ENCODE measurements at regions not wholly inside any gene's neighbourhood (a gene's known extent, or its start where the extent isn't known, plus 50 kb on each side); places are given as distances from the start of the nearest gene placed in this dataset.
"Not testable (repeated sequence)": the region's sequence is repeated elsewhere in the genome, so short reads cannot be mapped to it uniquely, and the experiment has no call there.

- H3K9me3 ChIP-seq (ENCODE audit: control insufficient read depth in 4 of 4, low read length in 3 of 4); H3K4me3 ChIP-seq (ENCODE audit: low read depth in 1 of 3, low read length in 3 of 3); H3K27ac ChIP-seq (ENCODE audit: low read depth in 1 of 2, low read length in 2 of 2); H3K27me3 ChIP-seq (ENCODE audit: control insufficient read depth in 4 of 4, insufficient read depth in 4 of 4, low read length in 3 of 4); H3K4me1 ChIP-seq (ENCODE audit: control insufficient read depth in 4 of 4, insufficient read depth in 4 of 4, low read length in 3 of 4); H3K36me3 ChIP-seq (ENCODE audit: control insufficient read depth in 4 of 4, insufficient read depth in 3 of 4, low read depth in 1 of 4, low read length in 3 of 4); H3K9ac ChIP-seq (ENCODE audit: low read depth in 1 of 2, low read length in 2 of 2); DNase-seq (ENCODE audit: low spot score): not testable (repeated sequence)
- TF ChIP-seq RAD21 (IDR thresholded peaks at IDR 0.05): peak; percentile 37 to 38
- 83% methylated on average over 3 of the region's 3 CpGs for WGBS
These were observed 104.8 kb downstream of the ATP6V0E2 start for GRCh38 chr7:149978537-149978936.

GRCh38 chr7:149978944-149979343 lies 105.2 kb downstream of the ATP6V0E2 start:
- H3K36me3 ChIP-seq (ENCODE audit: control insufficient read depth in 4 of 4, insufficient read depth in 3 of 4, low read depth in 1 of 4, low read length in 3 of 4); H3K4me3 ChIP-seq (ENCODE audit: low read depth in 1 of 3, low read length in 3 of 3); H3K9me3 ChIP-seq (ENCODE audit: control insufficient read depth in 4 of 4, low read length in 3 of 4); H3K9ac ChIP-seq (ENCODE audit: low read depth in 1 of 2, low read length in 2 of 2); H3K4me1 ChIP-seq (ENCODE audit: control insufficient read depth in 4 of 4, insufficient read depth in 4 of 4, low read length in 3 of 4); H3K27ac ChIP-seq (ENCODE audit: low read depth in 1 of 2, low read length in 2 of 2); DNase-seq (ENCODE audit: low spot score); H3K27me3 ChIP-seq (ENCODE audit: control insufficient read depth in 4 of 4, insufficient read depth in 4 of 4, low read length in 3 of 4): not testable (repeated sequence)
- 77% methylated on average over 10 of the region's 10 CpGs for WGBS

- DNase-seq (ENCODE audit: low spot score); H3K9ac ChIP-seq (ENCODE audit: low read depth in 1 of 2, low read length in 2 of 2); H3K4me1 ChIP-seq (ENCODE audit: control insufficient read depth in 4 of 4, insufficient read depth in 4 of 4, low read length in 3 of 4); H3K27ac ChIP-seq (ENCODE audit: low read depth in 1 of 2, low read length in 2 of 2); H3K36me3 ChIP-seq (ENCODE audit: control insufficient read depth in 4 of 4, insufficient read depth in 3 of 4, low read depth in 1 of 4, low read length in 3 of 4); H3K4me3 ChIP-seq (ENCODE audit: low read depth in 1 of 3, low read length in 3 of 3); H3K9me3 ChIP-seq (ENCODE audit: control insufficient read depth in 4 of 4, low read length in 3 of 4); H3K27me3 ChIP-seq (ENCODE audit: control insufficient read depth in 4 of 4, insufficient read depth in 4 of 4, low read length in 3 of 4): not testable (repeated sequence)
- 79% methylated on average over 4 of the region's 4 CpGs for WGBS
These were observed 108.9 kb downstream of the ATP6V0E2 start for GRCh38 chr7:149982537-149983112.

GRCh38 chr7:149986866-149987265 lies 113.1 kb downstream of the ATP6V0E2 start:
- not testable (repeated sequence) for H3K9me3 ChIP-seq (ENCODE audit: control insufficient read depth in 4 of 4, low read length in 3 of 4); H3K27me3 ChIP-seq (ENCODE audit: control insufficient read depth in 4 of 4, insufficient read depth in 4 of 4, low read length in 3 of 4); H3K4me1 ChIP-seq (ENCODE audit: control insufficient read depth in 4 of 4, insufficient read depth in 4 of 4, low read length in 3 of 4); H3K4me3 ChIP-seq (ENCODE audit: low read depth in 1 of 3, low read length in 3 of 3); H3K27ac ChIP-seq (ENCODE audit: low read depth in 1 of 2, low read length in 2 of 2); H3K36me3 ChIP-seq (ENCODE audit: control insufficient read depth in 4 of 4, insufficient read depth in 3 of 4, low read depth in 1 of 4, low read length in 3 of 4); H3K9ac ChIP-seq (ENCODE audit: low read depth in 1 of 2, low read length in 2 of 2); DNase-seq (ENCODE audit: low spot score)
- no CpG with 5 or more reads among the region's 3 CpGs for WGBS

GRCh38 chr7:149991652-149992302 lies 118.0 kb downstream of the ATP6V0E2 start:
- DNase-seq (ENCODE audit: low spot score); H3K27ac ChIP-seq (ENCODE audit: low read depth in 1 of 2, low read length in 2 of 2); H3K9me3 ChIP-seq (ENCODE audit: control insufficient read depth in 4 of 4, low read length in 3 of 4); H3K27me3 ChIP-seq (ENCODE audit: control insufficient read depth in 4 of 4, insufficient read depth in 4 of 4, low read length in 3 of 4); H3K9ac ChIP-seq (ENCODE audit: low read depth in 1 of 2, low read length in 2 of 2); H3K36me3 ChIP-seq (ENCODE audit: control insufficient read depth in 4 of 4, insufficient read depth in 3 of 4, low read depth in 1 of 4, low read length in 3 of 4); H3K4me1 ChIP-seq (ENCODE audit: control insufficient read depth in 4 of 4, insufficient read depth in 4 of 4, low read length in 3 of 4); H3K4me3 ChIP-seq (ENCODE audit: low read depth in 1 of 3, low read length in 3 of 3): not testable (repeated sequence)
- WGBS: 74% methylated on average over 8 of the region's 8 CpGs

GRCh38 chr7:149992366-149992765 lies 118.6 kb downstream of the ATP6V0E2 start:
- H3K9ac ChIP-seq (ENCODE audit: low read depth in 1 of 2, low read length in 2 of 2); H3K9me3 ChIP-seq (ENCODE audit: control insufficient read depth in 4 of 4, low read length in 3 of 4); H3K27me3 ChIP-seq (ENCODE audit: control insufficient read depth in 4 of 4, insufficient read depth in 4 of 4, low read length in 3 of 4); H3K36me3 ChIP-seq (ENCODE audit: control insufficient read depth in 4 of 4, insufficient read depth in 3 of 4, low read depth in 1 of 4, low read length in 3 of 4); DNase-seq (ENCODE audit: low spot score); H3K4me1 ChIP-seq (ENCODE audit: control insufficient read depth in 4 of 4, insufficient read depth in 4 of 4, low read length in 3 of 4); H3K4me3 ChIP-seq (ENCODE audit: low read depth in 1 of 3, low read length in 3 of 3); H3K27ac ChIP-seq (ENCODE audit: low read depth in 1 of 2, low read length in 2 of 2): not testable (repeated sequence)
- WGBS: 91% methylated on average over 11 of the region's 11 CpGs

- DNase-seq (ENCODE audit: low spot score); H3K4me1 ChIP-seq (ENCODE audit: control insufficient read depth in 4 of 4, insufficient read depth in 4 of 4, low read length in 3 of 4); H3K9me3 ChIP-seq (ENCODE audit: control insufficient read depth in 4 of 4, low read length in 3 of 4); H3K36me3 ChIP-seq (ENCODE audit: control insufficient read depth in 4 of 4, insufficient read depth in 3 of 4, low read depth in 1 of 4, low read length in 3 of 4); H3K9ac ChIP-seq (ENCODE audit: low read depth in 1 of 2, low read length in 2 of 2); H3K27ac ChIP-seq (ENCODE audit: low read depth in 1 of 2, low read length in 2 of 2); H3K27me3 ChIP-seq (ENCODE audit: control insufficient read depth in 4 of 4, insufficient read depth in 4 of 4, low read length in 3 of 4); H3K4me3 ChIP-seq (ENCODE audit: low read depth in 1 of 3, low read length in 3 of 3): not testable (repeated sequence)
- 80% methylated on average over 13 of the region's 14 CpGs for WGBS
These were observed 121.7 kb downstream of the ATP6V0E2 start for GRCh38 chr7:149995369-149996026.

GRCh38 chr7:150000780-150001599 lies 127.2 kb downstream of the ATP6V0E2 start:
- WGBS: 55% methylated on average over 22 of the region's 22 CpGs
- H3K27me3 ChIP-seq (ENCODE audit: control insufficient read depth in 4 of 4, insufficient read depth in 4 of 4, low read length in 3 of 4); H3K4me1 ChIP-seq (ENCODE audit: control insufficient read depth in 4 of 4, insufficient read depth in 4 of 4, low read length in 3 of 4); H3K9ac ChIP-seq (ENCODE audit: low read depth in 1 of 2, low read length in 2 of 2); H3K9me3 ChIP-seq (ENCODE audit: control insufficient read depth in 4 of 4, low read length in 3 of 4); H3K27ac ChIP-seq (ENCODE audit: low read depth in 1 of 2, low read length in 2 of 2); H3K4me3 ChIP-seq (ENCODE audit: low read depth in 1 of 3, low read length in 3 of 3); DNase-seq (ENCODE audit: low spot score); H3K36me3 ChIP-seq (ENCODE audit: control insufficient read depth in 4 of 4, insufficient read depth in 3 of 4, low read depth in 1 of 4, low read length in 3 of 4): not testable (repeated sequence)

Measured in liver (tissue), 7 donors.